ENCODE measurements at regions not wholly inside any gene's neighbourhood (a gene's known extent, or its start where the extent isn't known, plus 50 kb on each side); places are given as distances from the start of the nearest gene placed in this dataset.

GRCh38 chr7:26513948-26514347 lies 222.3 kb downstream of the SNX10 start:
- Histone ChIP-seq H3K27me3 (no peaks in the 10 kb centered on the region), H3K9me3 (ENCODE audit: low read depth) (no peaks in the 10 kb centered on the region), H3K9ac (no peak overlapping the region), H3K4me1 (peaks cover 8% of the 10 kb centered on the region), H2AFZ (replicated peaks) (no peak overlapping the region), H4K20me1 (ENCODE audit: low read depth) (no peaks in the 10 kb centered on the region), H3K27ac (no peak overlapping the region), H3K36me3 (no peaks in the 10 kb centered on the region), H3F3A (ENCODE audit: low read depth) (no peaks in the 10 kb centered on the region), H3K4me3 (no peak overlapping the region), H3K79me2 (ENCODE audit: low read depth) (no peaks in the 10 kb centered on the region), H3K4me2 (no peak overlapping the region)
- Mint-ChIP-seq H3K4me3 (no peak overlapping the region), H3K27ac (no peak overlapping the region), H3K27me3 (ENCODE audit: insufficient read depth, low read depth) (peaks cover 2% of the 10 kb centered on the region), H3K4me1 (peaks cover 8% of the 10 kb centered on the region), H3K9me3 (peaks cover 7% of the 10 kb centered on the region), H3K36me3 (no peaks in the 10 kb centered on the region)
- DNase-seq (ENCODE audit: low spot score) = no peak
- no peak for TF ChIP-seq EZH2phosphoT487 (IDR thresholded peaks at IDR 0.05)
- TF ChIP-seq, protein P1, sequence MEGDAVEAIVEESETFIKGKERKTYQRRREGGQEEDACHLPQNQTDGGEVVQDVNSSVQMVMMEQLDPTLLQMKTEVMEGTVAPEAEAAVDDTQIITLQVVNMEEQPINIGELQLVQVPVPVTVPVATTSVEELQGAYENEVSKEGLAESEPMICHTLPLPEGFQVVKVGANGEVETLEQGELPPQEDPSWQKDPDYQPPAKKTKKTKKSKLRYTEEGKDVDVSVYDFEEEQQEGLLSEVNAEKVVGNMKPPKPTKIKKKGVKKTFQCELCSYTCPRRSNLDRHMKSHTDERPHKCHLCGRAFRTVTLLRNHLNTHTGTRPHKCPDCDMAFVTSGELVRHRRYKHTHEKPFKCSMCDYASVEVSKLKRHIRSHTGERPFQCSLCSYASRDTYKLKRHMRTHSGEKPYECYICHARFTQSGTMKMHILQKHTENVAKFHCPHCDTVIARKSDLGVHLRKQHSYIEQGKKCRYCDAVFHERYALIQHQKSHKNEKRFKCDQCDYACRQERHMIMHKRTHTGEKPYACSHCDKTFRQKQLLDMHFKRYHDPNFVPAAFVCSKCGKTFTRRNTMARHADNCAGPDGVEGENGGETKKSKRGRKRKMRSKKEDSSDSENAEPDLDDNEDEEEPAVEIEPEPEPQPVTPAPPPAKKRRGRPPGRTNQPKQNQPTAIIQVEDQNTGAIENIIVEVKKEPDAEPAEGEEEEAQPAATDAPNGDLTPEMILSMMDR (IDR thresholded peaks at IDR 0.05) = no peak
- no peak for TF ChIP-seq EZH2 (IDR thresholded peaks at IDR 0.05)

GRCh38 chr7:26514633-26515032 lies 223.0 kb downstream of the SNX10 start:
- no peaks in the 10 kb centered on the region for H3K36me3 Mint-ChIP-seq
- Histone ChIP-seq H3K36me3 (no peaks in the 10 kb centered on the region), H3F3A (ENCODE audit: low read depth) (no peaks in the 10 kb centered on the region), H4K20me1 (ENCODE audit: low read depth) (no peaks in the 10 kb centered on the region), H3K27ac (no peak overlapping the region), H3K27me3 (no peaks in the 10 kb centered on the region), H3K4me3 (no peak overlapping the region), H3K9ac (no peak overlapping the region), H3K4me2 (no peak overlapping the region), H3K79me2 (ENCODE audit: low read depth) (no peaks in the 10 kb centered on the region), H3K4me1 (peaks cover 4% of the 10 kb centered on the region), H3K9me3 (ENCODE audit: low read depth) (no peaks in the 10 kb centered on the region), H2AFZ (replicated peaks) (no peak overlapping the region)
- peaks cover 4% of the 10 kb centered on the region for H3K4me1 Mint-ChIP-seq
- TF ChIP-seq, protein P1 (IDR thresholded peaks at IDR 0.05) = no peak
- TF ChIP-seq EZH2 (IDR thresholded peaks at IDR 0.05) (no peak), EZH2phosphoT487 (IDR thresholded peaks at IDR 0.05) (no peak)
- no peak for DNase-seq (ENCODE audit: low spot score)
- H3K4me3 Mint-ChIP-seq = no peak overlapping the region
- H3K27me3 Mint-ChIP-seq (ENCODE audit: insufficient read depth, low read depth) = peaks cover 2% of the 10 kb centered on the region
- H3K9me3 Mint-ChIP-seq = peaks cover 7% of the 10 kb centered on the region
- no peak overlapping the region for H3K27ac Mint-ChIP-seq

DNA sequence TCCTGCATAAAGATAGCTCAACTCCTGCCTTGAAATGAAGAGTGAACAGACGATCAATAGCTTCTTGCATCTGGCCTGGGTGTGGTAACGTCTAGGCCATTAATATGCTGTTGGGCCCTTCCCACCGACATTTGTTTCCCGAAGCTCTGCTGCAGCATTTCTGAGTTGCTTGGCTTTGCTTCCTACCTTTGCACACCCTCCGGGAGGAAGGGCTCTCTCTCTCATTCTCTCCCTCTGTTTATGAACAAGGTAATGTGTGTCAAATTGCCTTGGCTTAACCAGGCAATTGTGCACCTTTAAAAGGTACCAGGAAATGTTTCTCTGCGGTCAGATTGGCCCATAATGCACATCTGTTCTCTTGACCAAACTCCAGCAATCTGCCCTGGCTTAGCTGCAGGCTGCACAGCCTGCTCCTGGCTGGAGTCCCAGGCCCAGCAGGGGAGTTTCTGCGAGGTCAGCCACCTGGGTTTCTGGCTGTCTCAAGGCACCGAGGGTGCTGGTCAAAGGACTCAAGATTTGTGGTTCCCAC lies 223.7 kb downstream of the SNX10 start:
- Mint-ChIP-seq H3K4me3 (no peak overlapping the region), H3K9me3 (peaks cover 3% of the 10 kb centered on the region), H3K27me3 (ENCODE audit: insufficient read depth, low read depth) (peaks cover 2% of the 10 kb centered on the region), H3K4me1 (peaks cover 4% of the 10 kb centered on the region), H3K36me3 (no peaks in the 10 kb centered on the region), H3K27ac (no peak overlapping the region)
- no peaks in the 10 kb centered on the region for H3K27me3 ChIP-seq
- no peak overlapping the region for H3K4me2 ChIP-seq
- no peaks in the 10 kb centered on the region for H3F3A ChIP-seq (ENCODE audit: low read depth)
- H4K20me1 ChIP-seq (ENCODE audit: low read depth) = no peaks in the 10 kb centered on the region
- H3K36me3 ChIP-seq = no peaks in the 10 kb centered on the region
- H3K9me3 ChIP-seq (ENCODE audit: low read depth) = no peaks in the 10 kb centered on the region
- no peak overlapping the region for H3K4me3 ChIP-seq
- no peak overlapping the region for H3K9ac ChIP-seq
- H2AFZ ChIP-seq (replicated peaks) = no peak overlapping the region
- TF ChIP-seq EZH2phosphoT487 (IDR thresholded peaks at IDR 0.05) (no peak), EZH2 (IDR thresholded peaks at IDR 0.05) (no peak)
- TF ChIP-seq, protein P1 (IDR thresholded peaks at IDR 0.05) = no peak
- H3K79me2 ChIP-seq (ENCODE audit: low read depth) = no peaks in the 10 kb centered on the region
- no peak overlapping the region for H3K27ac ChIP-seq
- H3K4me1 ChIP-seq = peaks cover 4% of the 10 kb centered on the region
- DNase-seq (ENCODE audit: low spot score) = no peak

Measured in neural progenitor cell (in vitro differentiated cells).